Mammary epithelial cell (primary cell): ENCODE measurements at regions not wholly inside any gene's neighbourhood (a gene's known extent, or its start where the extent isn't known, plus 50 kb on each side); places are given as distances from the start of the nearest gene placed in this dataset.

ENCODE experiments used
- CTCF ChIP-seq, 2 donors: IDR thresholded peaks in 1 of 2; conservative IDR thresholded peaks in 1 of 2; 2 replicates each; pipeline ENCODE4 v1.5.1; 2011 to 2012; ENCODE audit warnings: inconsistent platforms in 2 of 2, low read length in 2 of 2, mild to moderate bottlenecking in 2 of 2, control low read depth in 1 of 2, low read depth in 1 of 2; ENCODE audit not compliant: insufficient read depth in 1 of 2; ENCODE audit errors: extremely low read depth in 1 of 2
- EZH2 ChIP-seq: IDR thresholded peaks from 2 replicates; pipeline ENCODE4 v1.6.1; 2012; ENCODE audit warnings: low read length, inconsistent platforms, borderline replicate concordance

GRCh38 chr5:164115420-164115819, 610.0 kb downstream of the MAT2B start:
- no peak for TF ChIP-seq EZH2
- TF ChIP-seq CTCF (conservative IDR thresholded peaks at IDR 0.05 in 1 of 2, IDR thresholded peaks at IDR 0.05 in 1 of 2; ENCODE audit: extremely low read depth in 1 of 2, insufficient read depth in 1 of 2, low read depth in 1 of 2, low read length in 2 of 2): no peak
